H1 (cell line): ENCODE measurements at regions not wholly inside any gene's neighbourhood (a gene's known extent, or its start where the extent isn't known, plus 50 kb on each side); places are given as distances from the start of the nearest gene placed in this dataset.

Experiments used
- CTCF ChIA-PET: fragments of 300-600 bp; sonication (Branson Sonifier 250); formaldehyde crosslinking; loops from one replicate; lab custom pipeline; 2021; ENCODE audit not compliant: partially characterized antibody; lab: Charles Lee
- POLR2A ChIA-PET: fragments of 300-600 bp; sonication (Branson Sonifier 250); formaldehyde crosslinking; loops from one replicate; lab custom pipeline; 2021; ENCODE audit warnings: inconsistent platforms; ENCODE audit not compliant: partially characterized antibody; lab: Charles Lee
- DNase-seq, 2 experiments: peaks; one replicate each; pipeline versions ENCODE4 v3.0.0 to v3.0.0-alpha.2; 2010 to 2022; ENCODE audit warnings: low spot score in 2 of 2, low read depth in 1 of 2, mixed read lengths in 1 of 2
- FAIRE-seq: peaks from 2 replicates; lab custom pipeline; 2011; peaks lifted over from hg19 to GRCh38; lab: Jason Lieb, UNC
- H2AFZ ChIP-seq: 2 replicates; pipeline ENCODE4 v1.8.1; 2012; ENCODE audit warnings: low read length, inconsistent platforms
- H2AK5ac ChIP-seq: 2 replicates; pipeline ENCODE4 v1.6.1; 2013; ENCODE audit warnings: low read depth, low read length
- H2BK120ac ChIP-seq: replicated peaks from 2 replicates; pipeline ENCODE3; 2013; ENCODE audit warnings: low read depth, low read length, inconsistent platforms
- H2BK12ac ChIP-seq: 2 replicates; pipeline ENCODE4 v1.6.1; 2013; ENCODE audit warnings: low read depth, low read length
- H2BK15ac ChIP-seq: 2 replicates; pipeline ENCODE4 v1.6.1; 2013; ENCODE audit warnings: low read length
- H2BK20ac ChIP-seq: 2 replicates; pipeline ENCODE4 v1.6.1; 2013; ENCODE audit warnings: low read length
- H2BK5ac ChIP-seq: 2 replicates; pipeline ENCODE4 v1.6.1; 2013; ENCODE audit warnings: low read depth, low read length
- H3K14ac ChIP-seq: 2 replicates; pipeline ENCODE4 v1.6.1; 2013; ENCODE audit warnings: inconsistent platforms; ENCODE audit not compliant: insufficient read length
- H3K18ac ChIP-seq: 2 replicates; pipeline ENCODE4 v1.6.1; 2013; ENCODE audit warnings: low read length; ENCODE audit errors: extremely low read depth
- H3K23ac ChIP-seq: 2 replicates; pipeline ENCODE4 v1.6.1; 2013; ENCODE audit warnings: inconsistent platforms; ENCODE audit not compliant: insufficient read length
- H3K23me2 ChIP-seq: 2 replicates; pipeline ENCODE4 v1.6.1; 2013; ENCODE audit warnings: low read depth, low read length
- H3K27ac ChIP-seq: 2 replicates; pipeline ENCODE4 v1.6.1; 2011; ENCODE audit warnings: low read depth, low read length, inconsistent platforms
- H3K27me3 ChIP-seq, 4 experiments: replicated peaks in 1 of 4; 1 replicate in 1 of 4; 2 replicates in 3 of 4; pipeline versions ENCODE4 v1.6.1 to v1.8.1; 2011 to 2013; ENCODE audit warnings: low read length in 3 of 4, mild to moderate bottlenecking in 3 of 4, inconsistent platforms in 2 of 4, mixed read lengths in 2 of 4, moderate library complexity in 1 of 4; ENCODE audit not compliant: control insufficient read depth in 3 of 4, insufficient read depth in 3 of 4; ENCODE audit errors: extremely low read depth in 1 of 4
- H3K36me3 ChIP-seq, 4 experiments: 2 replicates each; pipeline versions ENCODE4 v1.6.1 to v1.8.1; 2011 to 2013; ENCODE audit warnings: mild to moderate bottlenecking in 4 of 4, low read length in 3 of 4, moderate library complexity in 2 of 4, control low read depth in 1 of 4, inconsistent platforms in 1 of 4; ENCODE audit not compliant: insufficient read depth in 4 of 4, control insufficient read depth in 2 of 4
- H3K4ac ChIP-seq: replicated peaks from 2 replicates; pipeline ENCODE3; 2013; ENCODE audit warnings: low read length, low read depth, mixed read lengths, inconsistent platforms; ENCODE audit not compliant: insufficient read length
- H3K4me1 ChIP-seq, 4 experiments: replicated peaks in 1 of 4; 1 replicate in 1 of 4; 2 replicates in 3 of 4; pipeline versions ENCODE4 v1.6.1 to v1.8.1; 2011 to 2013; ENCODE audit warnings: low read length in 3 of 4, inconsistent platforms in 2 of 4, mixed read lengths in 1 of 4; ENCODE audit not compliant: insufficient read depth in 4 of 4, control insufficient read depth in 3 of 4
- H3K4me2 ChIP-seq, 2 experiments: 2 replicates each; pipeline versions ENCODE4 v1.6.1 to v1.8.1; 2011 to 2013; ENCODE audit warnings: low read depth in 2 of 2, low read length in 2 of 2, control low read depth in 1 of 2, inconsistent platforms in 1 of 2, mild to moderate bottlenecking in 1 of 2; ENCODE audit not compliant: insufficient read depth in 1 of 2
- H3K4me3 ChIP-seq, 4 experiments: fragments of 200-600, 300-600 bp in 1 of 4; sonication (generic), shearing (Covaris generic), sonication (Bioruptor Twin) in 1 of 4; 2 replicates each; pipeline versions ENCODE4 v1.5.1 to v1.8.1; 2011 to 2016; ENCODE audit warnings: low read length in 4 of 4, low read depth in 3 of 4, control low read depth in 2 of 4, inconsistent platforms in 2 of 4, mild to moderate bottlenecking in 2 of 4, mixed read lengths in 1 of 4, moderate library complexity in 1 of 4; ENCODE audit not compliant: insufficient read depth in 2 of 4; ENCODE audit errors: extremely low read depth in 1 of 4
- H3K56ac ChIP-seq: replicated peaks from 2 replicates; pipeline ENCODE3; 2013; ENCODE audit warnings: low read depth, mild to moderate bottlenecking, mixed read lengths, low read length, inconsistent platforms; ENCODE audit not compliant: insufficient read length
- H3K79me1 ChIP-seq: 2 replicates; pipeline ENCODE4 v1.6.1; 2013; ENCODE audit warnings: low read depth, low read length, control low read depth
- H3K79me2 ChIP-seq, 2 experiments: 2 replicates each; pipeline versions ENCODE4 v1.6.1 to v1.8.1; 2012 to 2013; ENCODE audit warnings: low read length in 2 of 2, mild to moderate bottlenecking in 2 of 2, inconsistent platforms in 1 of 2; ENCODE audit not compliant: insufficient read depth in 2 of 2, control insufficient read depth in 1 of 2
- H3K9ac ChIP-seq, 4 experiments: replicated peaks in 1 of 4; 1 replicate in 1 of 4; 2 replicates in 3 of 4; pipeline versions ENCODE4 v1.6.1 to v1.8.1; 2011 to 2013; ENCODE audit warnings: low read depth in 3 of 4, low read length in 3 of 4, control low read depth in 2 of 4, mild to moderate bottlenecking in 2 of 4, moderate library complexity in 2 of 4, inconsistent platforms in 1 of 4; ENCODE audit errors: extremely low read depth in 1 of 4
- H3K9me3 ChIP-seq, 2 experiments: 2 replicates each; pipeline versions ENCODE4 v1.6.1 to v1.8.1; 2012 to 2013; ENCODE audit warnings: mild to moderate bottlenecking in 2 of 2, moderate library complexity in 2 of 2, control low read depth in 1 of 2, inconsistent platforms in 1 of 2, low read depth in 1 of 2, low read length in 1 of 2, mixed read lengths in 1 of 2; ENCODE audit not compliant: insufficient read depth in 2 of 2
- H4K20me1 ChIP-seq, 2 experiments: replicated peaks in 1 of 2; 2 replicates each; pipeline versions ENCODE3 to v1.8.1; 2011 to 2013; ENCODE audit warnings: inconsistent platforms in 2 of 2, low read length in 2 of 2, mild to moderate bottlenecking in 1 of 2; ENCODE audit not compliant: insufficient read depth in 2 of 2, control insufficient read depth in 1 of 2
- H4K5ac ChIP-seq: 2 replicates; pipeline ENCODE4 v1.6.1; 2013; ENCODE audit warnings: low read length, low read depth, mixed read lengths, inconsistent platforms; ENCODE audit not compliant: insufficient read length
- H4K8ac ChIP-seq: 2 replicates; pipeline ENCODE4 v1.8.0; 2013; ENCODE audit warnings: mild to moderate bottlenecking, moderate library complexity, low read length, inconsistent platforms; ENCODE audit not compliant: insufficient read depth; ENCODE audit errors: extremely low read depth
- H4K91ac ChIP-seq: replicated peaks from 2 replicates; pipeline ENCODE3; 2013; ENCODE audit warnings: low read length, mixed read lengths, inconsistent platforms; ENCODE audit not compliant: insufficient read length
- BCL11A ChIP-seq, 2 experiments: IDR thresholded peaks; one replicate each; pipeline ENCODE4 v1.6.1; 2011; ENCODE audit warnings: low read depth in 2 of 2, low read length in 2 of 2, mild to moderate bottlenecking in 2 of 2
- CEBPB ChIP-seq: IDR thresholded peaks from 2 replicates; pipeline ENCODE4 v1.6.1; 2012; ENCODE audit warnings: low read depth, low read length
- HDAC2 ChIP-seq, 2 experiments: fragments of 300-600 bp in 1 of 2; sonication (generic) in 1 of 2; IDR thresholded peaks; 2 replicates each; pipeline ENCODE4 v1.6.1; 2011 to 2012; ENCODE audit warnings: low read depth in 2 of 2, low read length in 2 of 2, mild to moderate bottlenecking in 2 of 2, moderate library complexity in 2 of 2, borderline replicate concordance in 1 of 2, inconsistent platforms in 1 of 2
- MAFK ChIP-seq: IDR thresholded peaks from 2 replicates; pipeline ENCODE4 v1.6.1; 2012; ENCODE audit warnings: low read depth, mild to moderate bottlenecking, improper control_type of control experiment, low read length
- NRF1 ChIP-seq: IDR thresholded peaks from 2 replicates; pipeline ENCODE4 v1.6.1; 2011; ENCODE audit warnings: mild to moderate bottlenecking, low read depth, low read length, improper control_type of control experiment
- RBBP5 ChIP-seq: IDR thresholded peaks from 2 replicates; pipeline ENCODE4 v1.7.1; 2012; ENCODE audit warnings: low read depth, mild to moderate bottlenecking, inconsistent platforms, low read length, moderate library complexity, borderline replicate concordance
- SAP30 ChIP-seq: fragments of 300-600 bp; sonication (generic); IDR thresholded peaks from 2 replicates; pipeline ENCODE4 v1.7.1; 2012; ENCODE audit warnings: low read length, moderate library complexity, mild to moderate bottlenecking, inconsistent platforms; ENCODE audit not compliant: insufficient read depth, insufficient replicate concordance
- SP2 ChIP-seq: IDR thresholded peaks from 2 replicates; pipeline ENCODE4 v1.6.1; 2012; ENCODE audit warnings: mild to moderate bottlenecking, low read length, inconsistent platforms
- SP4 ChIP-seq: IDR thresholded peaks from 2 replicates; pipeline ENCODE4 v1.6.1; 2012; ENCODE audit warnings: low read length, inconsistent platforms
- SUZ12 ChIP-seq: fragments of 200-600 bp; sonication (generic); IDR thresholded peaks from 2 replicates; pipeline ENCODE4 v1.6.1; 2012; ENCODE audit warnings: mild to moderate bottlenecking, inconsistent platforms, low read length, moderate library complexity, mixed read lengths
- WGBS, 2 experiments: shearing (Covaris generic) in 1 of 2; methylation state at CpG; one replicate each; pipeline versions ENCODE4 v1.1.6 to v1.1.7; 2013 to 2015; ENCODE audit warnings: low lambda C conversion rate in 2 of 2, mixed read lengths in 2 of 2, inconsistent platforms in 1 of 2, low coverage in 1 of 2, missing lambda C conversion rate in 1 of 2; ENCODE audit not compliant: insufficient replicate concordance in 2 of 2, insufficient coverage in 1 of 2, insufficient read length in 1 of 2; ENCODE audit errors: extremely low coverage in 1 of 2, missing lambda C conversion rate in 1 of 2; 5-methylcytosine and 5-hydroxymethylcytosine counted together

DNA sequence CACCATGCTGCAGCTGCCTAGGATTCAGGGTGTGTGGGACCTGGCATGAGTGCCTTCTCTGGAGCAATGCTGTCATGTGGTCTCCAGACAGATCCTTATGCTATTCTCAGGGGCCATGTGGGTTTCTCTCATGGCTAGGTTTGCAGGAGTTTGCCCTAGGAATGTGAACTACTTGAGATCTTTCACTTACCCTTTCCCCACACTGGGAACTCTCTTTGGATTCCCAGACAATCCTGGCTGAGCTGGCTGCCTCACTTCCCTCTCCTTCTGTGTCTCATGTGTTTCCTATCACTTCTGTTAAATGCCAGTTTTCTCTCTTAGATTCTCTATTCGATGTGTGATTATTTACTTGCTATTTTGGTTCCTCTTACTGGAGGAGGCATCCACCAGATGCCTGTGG lies 270.2 kb upstream of the RASA1 start:
- H2BK20ac ChIP-seq = no peak overlapping the region
- no peak overlapping the region for H3K9ac ChIP-seq
- no peak overlapping the region for H3K4ac ChIP-seq
- no peak overlapping the region for H4K91ac ChIP-seq
- H4K5ac ChIP-seq = no peak overlapping the region
- H3K9me3 ChIP-seq = no peaks in the 10 kb centered on the region
- H2BK5ac ChIP-seq = no peak overlapping the region
- no peaks in the 10 kb centered on the region for H3K79me1 ChIP-seq
- H2BK15ac ChIP-seq = no peak overlapping the region
- no peaks in the 10 kb centered on the region for H4K20me1 ChIP-seq
- FAIRE-seq = no peak
- POLR2A ChIA-PET = no interaction called here
- H3K79me2 ChIP-seq = no peaks in the 10 kb centered on the region
- no peaks in the 10 kb centered on the region for H3K23me2 ChIP-seq
- H2AFZ ChIP-seq = peak overlapping the region; percentile 21; the same call in 1 of the 2 replicates
- no peaks in the 10 kb centered on the region for H3K4me1 ChIP-seq
- no peak overlapping the region for H2BK120ac ChIP-seq
- H3K14ac ChIP-seq = no peak overlapping the region
- TF ChIP-seq NRF1 (no peak), BCL11A (IDR thresholded peaks at IDR 0.05; ENCODE audit: low read depth in 2 of 2, low read length in 2 of 2) (no peak), CEBPB (no peak), SP4 (no peak), RBBP5 (no peak), HDAC2 (IDR thresholded peaks at IDR 0.05; ENCODE audit: borderline replicate concordance in 1 of 2, low read depth in 2 of 2, low read length in 2 of 2) (no peak), SAP30 (no peak), MAFK (no peak), SP2 (no peak), SUZ12 (no peak)
- TF ChIP-seq, all 59 proteins: peak for 0
- Histone ChIP-seq H4K8ac (peak overlapping the region; percentile 25; the same call in 1 of the 2 replicates), H3K56ac (no peak overlapping the region), H3K4me3 (no peak overlapping the region), H3K18ac (no peak overlapping the region), H3K27me3 (no peaks in the 10 kb centered on the region), H2BK12ac (no peak overlapping the region), H3K36me3 (no peaks in the 10 kb centered on the region), H3K4me2 (no peak overlapping the region), H3K27ac (no peak overlapping the region), H2AK5ac (no peak overlapping the region), H3K23ac (no peak overlapping the region)
- CTCF ChIA-PET = interaction anchor here (1.2 kb wide), 1 partner anchor 117 kb away, joined by 3 read pairs; no protein-coding TSS in a partner anchor
- DNase-seq = no peak
- 89% methylated on average over 1 of the region's 1 CpG; no CpG with 5 or more reads in 1 of the 2 experiments for WGBS, 2 experiments
